Mucosa of descending colon (tissue), 3 donors: ENCODE measurements at regions not wholly inside any gene's neighbourhood (a gene's known extent, or its start where the extent isn't known, plus 50 kb on each side); places are given as distances from the start of the nearest gene placed in this dataset.
"Not testable (repeated sequence)": the region's sequence is repeated elsewhere in the genome, so short reads cannot be mapped to it uniquely, and the experiment has no call there.

ENCODE experiments used
- ATAC-seq: fragments of 200-7000 bp; cut with Tn5 transposase; one replicate; pipeline ENCODE4 v1.9.1; 2020; ENCODE audit warnings: mild to moderate bottlenecking, moderate library complexity
- DNase-seq, 3 donors: peaks; one replicate each; pipeline ENCODE4 v3.0.0-alpha.2; 2020
- H3K36me3 ChIP-seq: fragments of 200-600 bp; one replicate; pipeline ENCODE4 v1.8.0; 2021; ENCODE audit warnings: low read depth, mild to moderate bottlenecking
- H3K4me1 ChIP-seq: fragments of 200-600 bp; one replicate; pipeline ENCODE4 v1.8.0; 2021; ENCODE audit warnings: low read depth, mild to moderate bottlenecking
- H3K4me3 ChIP-seq: fragments of 200-600 bp; one replicate; pipeline ENCODE4 v1.8.0; 2021; ENCODE audit warnings: mild to moderate bottlenecking
- H3K9me3 ChIP-seq: fragments of 200-600 bp; one replicate; pipeline ENCODE4 v1.8.0; 2021; ENCODE audit warnings: mild to moderate bottlenecking
- intact Hi-C, 2 donors: fragments of 100-400 bp; cut with DNase I in 1 of 2; cut with micrococcal nuclease in 1 of 2; formaldehyde crosslinking; loops; one replicate each; pipeline versions ENCODE4 v1.11.0 to v1.11.1; 2022; cut with DNase I, micrococcal nuclease
- TF ChIP-seq, protein P1 (sequence below): fragments of 200-600 bp; IDR thresholded peaks from one replicate; pipeline ENCODE4 v1.8.0; 2022; ENCODE audit warnings: antibody characterized with exemption, mild to moderate bottlenecking
- donor health status: DM: no; HTN: no; CAD: no; lungs with moderate emphysema.
- donor health status: DM: no; HTN: no; CAD: no.
- donor health status: DM: no; HTN: yes; CAD: no.

DNA sequence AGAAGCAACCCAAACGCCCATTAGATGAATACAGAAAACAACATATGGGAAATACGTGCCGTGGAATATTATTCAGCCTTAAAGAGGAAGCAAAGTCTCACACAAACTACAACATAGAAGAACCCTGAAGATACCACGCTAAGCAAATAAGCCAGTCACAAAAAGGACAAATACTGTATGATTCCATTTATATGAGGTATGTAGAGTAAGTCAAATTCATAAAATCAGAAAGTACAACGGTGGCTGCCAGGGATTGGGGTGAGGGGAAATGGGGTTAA is 54.2 kb downstream of the SIPA1L2 start:
- ATAC-seq (no peak), DNase-seq (no peak)
- intact Hi-C loops: no loop called here
- no peak overlapping the region for H3K4me3 ChIP-seq
- no peaks in the 10 kb centered on the region for H3K36me3 ChIP-seq
- TF ChIP-seq, protein P1, sequence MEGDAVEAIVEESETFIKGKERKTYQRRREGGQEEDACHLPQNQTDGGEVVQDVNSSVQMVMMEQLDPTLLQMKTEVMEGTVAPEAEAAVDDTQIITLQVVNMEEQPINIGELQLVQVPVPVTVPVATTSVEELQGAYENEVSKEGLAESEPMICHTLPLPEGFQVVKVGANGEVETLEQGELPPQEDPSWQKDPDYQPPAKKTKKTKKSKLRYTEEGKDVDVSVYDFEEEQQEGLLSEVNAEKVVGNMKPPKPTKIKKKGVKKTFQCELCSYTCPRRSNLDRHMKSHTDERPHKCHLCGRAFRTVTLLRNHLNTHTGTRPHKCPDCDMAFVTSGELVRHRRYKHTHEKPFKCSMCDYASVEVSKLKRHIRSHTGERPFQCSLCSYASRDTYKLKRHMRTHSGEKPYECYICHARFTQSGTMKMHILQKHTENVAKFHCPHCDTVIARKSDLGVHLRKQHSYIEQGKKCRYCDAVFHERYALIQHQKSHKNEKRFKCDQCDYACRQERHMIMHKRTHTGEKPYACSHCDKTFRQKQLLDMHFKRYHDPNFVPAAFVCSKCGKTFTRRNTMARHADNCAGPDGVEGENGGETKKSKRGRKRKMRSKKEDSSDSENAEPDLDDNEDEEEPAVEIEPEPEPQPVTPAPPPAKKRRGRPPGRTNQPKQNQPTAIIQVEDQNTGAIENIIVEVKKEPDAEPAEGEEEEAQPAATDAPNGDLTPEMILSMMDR: no peak
- H3K4me1 ChIP-seq: no peaks in the 10 kb centered on the region
- H3K9me3 ChIP-seq: no peaks in the 10 kb centered on the region

DNA sequence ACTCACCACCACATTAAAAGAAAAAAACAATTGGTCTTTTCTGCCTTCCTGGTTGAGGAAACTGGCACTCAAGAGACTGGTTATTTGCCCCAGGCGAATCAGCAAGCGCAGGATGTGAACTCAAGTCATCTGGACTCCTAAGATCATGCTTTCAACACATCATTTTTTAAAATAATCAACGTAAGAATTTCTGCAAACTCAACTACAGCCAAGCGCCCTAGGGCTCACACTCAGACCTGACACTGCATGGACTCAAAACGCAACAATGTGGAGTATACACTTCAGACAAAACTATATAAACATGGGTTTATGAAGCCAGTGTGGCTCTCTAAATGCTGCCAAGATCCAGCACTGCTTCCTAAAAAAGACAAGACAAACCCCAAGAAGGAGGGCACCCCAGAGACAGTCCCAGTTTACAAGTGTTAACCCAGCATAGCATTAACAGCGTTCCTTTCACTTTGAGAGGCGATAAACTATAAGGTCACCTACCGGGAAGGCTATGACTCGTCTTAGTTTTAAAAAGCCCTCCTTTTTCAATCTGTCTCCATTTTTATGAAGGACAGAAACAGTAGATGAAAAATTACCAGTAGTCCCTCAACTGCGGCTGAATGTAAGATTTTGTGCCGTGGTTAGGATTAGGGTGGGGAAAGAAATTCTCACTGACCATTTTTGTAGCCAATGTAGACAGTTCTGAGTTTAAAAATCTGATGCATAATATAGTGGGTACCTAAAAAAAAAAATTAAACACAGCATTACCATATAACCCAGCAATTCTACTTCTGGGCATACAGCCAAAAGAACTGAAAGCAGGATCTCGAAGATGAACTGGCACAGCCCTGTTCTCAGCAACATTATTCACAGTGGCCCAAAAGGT is 54.8 kb downstream of the SIPA1L2 start:
- TF ChIP-seq, protein P1: no peak
- ATAC-seq (no peak), DNase-seq (no peak)
- Histone ChIP-seq H3K9me3 (no peaks in the 10 kb centered on the region), H3K4me3 (no peak overlapping the region), H3K36me3 (no peaks in the 10 kb centered on the region), H3K4me1 (no peaks in the 10 kb centered on the region)
- intact Hi-C loops: no loop called here

DNA sequence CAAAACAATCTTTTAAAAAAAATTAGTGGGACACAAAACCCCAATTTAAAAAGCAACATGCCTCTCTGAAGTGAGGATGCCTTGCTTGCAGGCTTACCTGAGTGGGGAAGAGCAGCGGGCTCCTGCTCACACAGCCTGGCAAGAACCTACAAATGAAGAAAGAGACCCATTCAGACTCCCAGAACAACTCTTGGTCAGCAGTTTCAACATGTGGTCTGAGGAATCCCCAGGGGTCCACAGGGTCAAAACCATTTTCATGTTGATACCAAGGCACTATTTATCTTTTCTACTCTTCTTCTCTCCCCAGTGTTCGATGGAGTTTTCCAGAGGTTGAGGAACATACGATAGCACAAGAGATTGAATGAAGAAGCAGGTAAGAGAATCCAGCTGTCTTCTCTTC is 55.9 kb downstream of the SIPA1L2 start:
- no peaks in the 10 kb centered on the region for H3K9me3 ChIP-seq
- TF ChIP-seq, protein P1: no peak
- no peak for DNase-seq
- intact Hi-C loops: no loop called here
- H3K36me3 ChIP-seq: no peaks in the 10 kb centered on the region
- no peak for ATAC-seq
- no peaks in the 10 kb centered on the region for H3K4me1 ChIP-seq
- H3K4me3 ChIP-seq: no peak overlapping the region

DNA sequence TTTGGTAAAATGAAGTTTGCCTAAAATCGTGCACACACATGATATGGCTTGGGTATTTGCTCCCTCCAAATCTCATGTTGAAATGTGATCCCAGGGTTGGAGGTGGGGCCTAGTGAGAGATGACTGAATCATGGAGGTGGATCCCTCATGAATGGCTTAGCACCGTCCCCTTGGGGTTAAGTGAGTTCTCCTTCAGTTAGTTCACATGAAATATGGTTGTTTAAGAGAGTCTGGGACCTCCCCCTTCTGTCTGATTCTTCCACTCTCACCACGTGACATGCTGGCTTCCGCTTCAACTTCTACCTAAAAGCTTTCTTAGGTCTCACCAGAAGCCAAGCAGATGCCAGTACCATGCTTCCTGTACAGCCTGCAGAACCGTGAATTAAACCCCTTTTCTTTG is 58.4 kb downstream of the SIPA1L2 start:
- no peak for ATAC-seq

DNA sequence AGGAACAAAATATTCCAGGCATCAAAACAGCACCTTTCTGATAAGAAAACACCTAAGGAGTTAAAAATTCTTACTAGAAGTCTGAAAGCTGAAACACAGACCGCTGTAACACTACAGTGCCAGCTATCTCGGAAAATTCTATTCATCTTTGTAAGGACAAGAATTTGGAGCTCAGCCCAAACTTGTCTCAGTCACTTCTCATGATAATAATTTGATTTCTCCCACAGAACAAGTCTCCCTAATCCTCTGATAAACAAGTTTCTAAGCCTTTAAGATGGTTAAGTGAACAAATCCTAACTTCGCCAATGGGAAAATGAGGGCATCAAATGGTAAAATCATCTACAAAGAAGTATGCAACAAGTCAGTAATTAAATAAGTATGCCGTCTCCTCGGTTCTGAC is 59.9 kb downstream of the SIPA1L2 start:
- intact Hi-C loops: no loop called here
- ATAC-seq: no peak
- Histone ChIP-seq H3K9me3 (no peaks in the 10 kb centered on the region), H3K4me1 (no peaks in the 10 kb centered on the region), H3K4me3 (no peak overlapping the region), H3K36me3 (no peaks in the 10 kb centered on the region)
- TF ChIP-seq, protein P1: no peak
- no peak for DNase-seq

More for the DNA sequence above, 58.4 kb downstream of the SIPA1L2 start:
- no peak for DNase-seq
- Histone ChIP-seq H3K36me3 (no peaks in the 10 kb centered on the region), H3K4me1 (no peaks in the 10 kb centered on the region), H3K4me3 (no peak overlapping the region), H3K9me3 (no peaks in the 10 kb centered on the region)
- intact Hi-C loops: no loop called here
- TF ChIP-seq, protein P1: no peak

DNA sequence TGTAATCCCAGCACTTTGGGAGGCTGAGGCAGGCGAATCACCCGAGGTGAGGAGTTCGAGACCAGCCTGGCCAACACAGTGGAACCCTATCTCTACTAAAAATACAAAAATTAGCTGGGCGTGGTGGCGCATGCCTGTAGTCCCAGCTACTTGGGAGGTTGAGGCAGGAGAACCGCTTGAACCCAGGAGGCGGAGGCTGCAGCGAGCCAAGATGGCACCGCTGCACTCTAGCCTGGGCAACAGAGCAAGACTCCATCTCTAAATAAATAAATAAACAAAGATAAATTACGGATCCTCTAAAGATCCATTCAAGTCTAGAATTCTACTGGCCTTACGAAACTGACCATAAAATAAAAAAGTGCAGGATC is 60.4 kb downstream of the SIPA1L2 start:
- ATAC-seq, intact Hi-C loops, H3K4me1 ChIP-seq: not testable (repeated sequence)

More for the DNA sequence above, 60.4 kb downstream of the SIPA1L2 start:
- H3K36me3 ChIP-seq, H3K9me3 ChIP-seq, DNase-seq, H3K4me3 ChIP-seq: not testable (repeated sequence)
